ENCODE measurements at regions not wholly inside any gene's neighbourhood (a gene's known extent, or its start where the extent isn't known, plus 50 kb on each side); places are given as distances from the start of the nearest gene placed in this dataset.

DNA sequence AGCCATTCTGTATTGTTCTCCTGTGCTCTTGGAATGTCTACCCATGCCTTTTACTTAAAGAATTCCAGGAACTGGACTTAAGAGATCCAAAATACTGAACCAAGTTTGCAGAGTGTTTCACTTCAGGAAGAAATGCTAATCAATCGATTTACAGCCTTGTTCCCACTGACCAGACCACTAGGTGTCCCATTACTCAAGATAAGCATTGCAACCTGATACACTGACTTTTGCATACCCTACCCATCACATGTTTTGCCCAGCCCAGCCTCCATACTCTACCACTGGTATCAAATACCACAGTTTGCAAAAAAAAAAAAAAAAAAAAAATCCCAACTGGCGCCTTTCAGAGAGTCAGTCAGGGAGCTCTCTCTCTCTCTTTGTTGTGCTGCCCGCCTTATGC, 550.8 kb downstream of the CDH9 start:
- intact Hi-C loops (cut with micrococcal nuclease; ENCODE audit: unreplicated experiment), result loop anchor here (5.0 to 10.0 kb wide), 2 partner anchors 210 to 943 kb away; no protein-coding TSS in a partner anchor
- POLR2A ChIA-PET, result no interaction called here
- Histone ChIP-seq H3K4me2 (ENCODE audit: control insufficient read depth, insufficient read depth) (no peak overlapping the region), H4K20me1 (ENCODE audit: control insufficient read depth, insufficient read depth) (no peaks in the 10 kb centered on the region), H3K79me2 (ENCODE audit: control insufficient read depth, insufficient read depth, low read length) (no peaks in the 10 kb centered on the region), H3K9ac (ENCODE audit: control insufficient read depth, insufficient read depth, low read length) (no peak overlapping the region), H3K4me3 (no peak overlapping the region), H3K27me3 (replicated peaks in 1 of 2; ENCODE audit: control insufficient read depth in 2 of 2, insufficient read depth in 2 of 2, low read length in 1 of 2) (no peaks in the 10 kb centered on the region), H3K9me3 (replicated peaks; ENCODE audit: control insufficient read depth, insufficient read depth, low read length) (no peaks in the 10 kb centered on the region), H3K36me3 (ENCODE audit: control insufficient read depth in 2 of 2, insufficient read depth in 2 of 2, low read length in 1 of 2) (no peaks in the 10 kb centered on the region), H3K27ac (ENCODE audit: control insufficient read depth, insufficient read depth) (no peak overlapping the region), H2AFZ (ENCODE audit: control insufficient read depth, low read depth, low read length) (no peak overlapping the region), H3K4me1 (ENCODE audit: control insufficient read depth, insufficient read depth, low read length) (no peaks in the 10 kb centered on the region)
- CTCF ChIA-PET, result interaction anchor here (0.6 to 1.1 kb wide), 2 partner anchors 148 to 213 kb away, joined by 4 to 6 read pairs; no protein-coding TSS in a partner anchor
- TF ChIP-seq TAF1 (IDR thresholded peaks at IDR 0.05; ENCODE audit: borderline replicate concordance, low read depth, low read length) (no peak), MEF2A (IDR thresholded peaks at IDR 0.05; ENCODE audit: insufficient read depth, low read depth, low read length) (no peak), PAX5 (IDR thresholded peaks at IDR 0.05; ENCODE audit: borderline replicate concordance, low read depth, low read length) (no peak), WRNIP1 (IDR thresholded peaks at IDR 0.05; ENCODE audit: borderline replicate concordance, low read depth, low read length) (no peak), NR2F1 (conservative IDR thresholded peaks at IDR 0.05) (no peak), CHD2 (IDR thresholded peaks at IDR 0.05; ENCODE audit: borderline replicate concordance, low read depth, low read length) (no peak)
- TF ChIP-seq, protein P1, sequence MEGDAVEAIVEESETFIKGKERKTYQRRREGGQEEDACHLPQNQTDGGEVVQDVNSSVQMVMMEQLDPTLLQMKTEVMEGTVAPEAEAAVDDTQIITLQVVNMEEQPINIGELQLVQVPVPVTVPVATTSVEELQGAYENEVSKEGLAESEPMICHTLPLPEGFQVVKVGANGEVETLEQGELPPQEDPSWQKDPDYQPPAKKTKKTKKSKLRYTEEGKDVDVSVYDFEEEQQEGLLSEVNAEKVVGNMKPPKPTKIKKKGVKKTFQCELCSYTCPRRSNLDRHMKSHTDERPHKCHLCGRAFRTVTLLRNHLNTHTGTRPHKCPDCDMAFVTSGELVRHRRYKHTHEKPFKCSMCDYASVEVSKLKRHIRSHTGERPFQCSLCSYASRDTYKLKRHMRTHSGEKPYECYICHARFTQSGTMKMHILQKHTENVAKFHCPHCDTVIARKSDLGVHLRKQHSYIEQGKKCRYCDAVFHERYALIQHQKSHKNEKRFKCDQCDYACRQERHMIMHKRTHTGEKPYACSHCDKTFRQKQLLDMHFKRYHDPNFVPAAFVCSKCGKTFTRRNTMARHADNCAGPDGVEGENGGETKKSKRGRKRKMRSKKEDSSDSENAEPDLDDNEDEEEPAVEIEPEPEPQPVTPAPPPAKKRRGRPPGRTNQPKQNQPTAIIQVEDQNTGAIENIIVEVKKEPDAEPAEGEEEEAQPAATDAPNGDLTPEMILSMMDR (IDR thresholded peaks at IDR 0.05 in 2 of 3, conservative IDR thresholded peaks at IDR 0.05 in 1 of 3; ENCODE audit: control insufficient read depth in 2 of 3, extremely low read depth in 1 of 3, insufficient read depth in 1 of 3, low read depth in 3 of 3, low read length in 3 of 3), result no peak
- 10% methylated on average over 3 of the region's 3 CpGs for WGBS (ENCODE audit: insufficient coverage, insufficient replicate concordance, low lambda C conversion rate, missing lambda C conversion rate)
- RAD21 ChIA-PET (ENCODE audit: unreplicated experiment), result interaction anchor here (0.7 kb wide), 1 partner anchor 198 kb away, joined by 4 read pairs; no protein-coding TSS in a partner anchor
- in situ Hi-C loops (cut with MboI), result no loop called here
- DNase-seq (ENCODE audit: low read depth, low spot score), result no peak
- ATAC-seq, result no peak
- BruUV-seq (replicated peaks), result no TSS peak
- SMC1A ChIA-PET (ENCODE audit: uncharacterized antibody, unreplicated experiment), result interaction anchor here (1.4 kb wide), 1 partner anchor 213 kb away, joined by 4 read pairs; no protein-coding TSS in a partner anchor
- FAIRE-seq, result no peak
